Pancreas (tissue), 10 donors: ENCODE measurements at regions not wholly inside any gene's neighbourhood (a gene's known extent, or its start where the extent isn't known, plus 50 kb on each side); places are given as distances from the start of the nearest gene placed in this dataset.

ENCODE experiments used
- ATAC-seq, 4 donors: fragments of 200-7000 bp; cut with Tn5 transposase; one replicate each; pipeline versions ENCODE4 v1.8.0 to v1.9.1; 2020; ENCODE audit warnings: mild to moderate bottlenecking in 4 of 4, moderate library complexity in 4 of 4
- DNase-seq, 6 donors: peaks; one replicate each; pipeline ENCODE4 v3.0.0-alpha.2; 2020
- FAIRE-seq: peaks from 2 replicates; lab custom pipeline; 2012; peaks lifted over from hg19 to GRCh38; lab: Jason Lieb, UNC
- H3K27ac ChIP-seq, 4 donors: fragments of 200-600 bp; sonication (generic); 1 replicate in 3 of 4; 2 replicates in 1 of 4; pipeline versions ENCODE4 v1.5.0 to v1.8.0; 2020
- H3K27me3 ChIP-seq, 4 donors: fragments of 200-600 bp; one replicate each; pipeline ENCODE4 v1.8.0; 2021
- H3K36me3 ChIP-seq, 3 donors: fragments of 200-600 bp; sonication (generic) in 1 of 3; one replicate each; pipeline versions ENCODE4 v1.5.0 to v1.8.0; 2020 to 2021
- H3K4me1 ChIP-seq, 3 donors: fragments of 200-600 bp; one replicate each; pipeline ENCODE4 v1.8.0; 2021
- H3K4me3 ChIP-seq, 4 donors: fragments of 200-600 bp; sonication (generic) in 2 of 4; one replicate each; pipeline versions ENCODE4 v1.5.0 to v1.8.0; 2020 to 2021
- H3K9me3 ChIP-seq, 4 donors: fragments of 200-600 bp; one replicate each; pipeline ENCODE4 v1.8.0; 2021
- CTCF ChIP-seq, 4 donors: fragments of 200-600 bp; sonication (generic) in 3 of 4; IDR thresholded peaks; one replicate each; pipeline versions ENCODE4 v1.5.0 to v1.8.0; 2021; ENCODE audit warnings: antibody characterized with exemption in 4 of 4
- WGBS, 2 donors: extraction: QIAGEN DNeasy Blood & Tissue Kit; methylation state at CpG; one replicate each; pipeline ENCODE4 v1.1.7; 2013; 5-methylcytosine and 5-hydroxymethylcytosine counted together
- intact Hi-C, 3 donors: fragments of 100-400 bp; cut with DNase I; formaldehyde crosslinking; loops; one replicate each; pipeline versions ENCODE4 v1.11.1 to v1.14.2; 2022
- donor health status: healthy with polysubstance abuse.
- donor health status: DM: no; HTN: no; CAD: no; lungs with moderate emphysema.
- donor health status: DM: no; HTN: no; CAD: no.
- donor health status: control.
- donor health status: control.
- donor health status: Bipolar disorder and iron deficiency.
- donor health status: DM: yes; HTN: yes; CAD: no.
- donor health status: DM: no; HTN: no; CAD: no.
- donor health status: DM: no; HTN: no; CAD: no.
- donor health status: DM: yes; HTN: yes; CAD: no.

DNA sequence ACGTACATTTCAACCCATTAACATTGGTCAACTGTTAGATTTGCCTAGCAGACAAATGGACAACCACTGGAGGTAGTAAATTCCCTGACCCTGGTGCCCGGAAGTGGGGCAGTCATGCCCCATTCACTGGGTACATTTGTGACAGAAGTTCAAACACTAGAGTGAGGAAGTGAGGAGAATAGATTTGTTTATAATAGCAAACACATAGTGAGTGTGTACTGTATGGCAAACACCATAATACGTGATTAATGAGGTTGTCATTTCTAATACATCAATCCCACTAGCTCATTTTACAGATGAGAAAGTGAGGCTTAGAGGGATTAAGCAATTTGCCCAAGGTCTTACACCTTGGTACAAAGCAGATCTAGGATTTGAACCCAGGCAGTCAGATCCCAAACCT, 181.9 kb upstream of the MKLN1 start:
- H3K9me3 ChIP-seq, result no peaks in the 10 kb centered on the region

DNA sequence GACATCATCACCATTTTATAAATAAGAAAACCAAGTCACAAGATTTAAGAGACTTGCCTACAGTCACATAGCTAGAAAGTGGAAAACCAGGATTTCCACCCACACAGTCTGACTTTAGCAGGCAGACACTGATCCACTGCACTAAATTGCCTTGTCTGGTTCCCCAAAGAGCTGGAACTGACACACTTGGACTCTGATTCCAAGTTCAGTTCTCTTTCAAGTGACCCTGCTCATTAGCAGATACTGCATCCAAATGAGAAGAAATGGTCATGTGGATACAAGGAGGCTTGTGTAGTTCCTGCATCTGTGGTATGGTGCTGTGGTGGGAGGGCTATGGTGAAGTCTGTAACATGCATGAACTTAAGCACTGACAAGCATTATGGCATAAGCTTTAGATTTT, 180.1 kb upstream of the MKLN1 start:
- no peaks in the 10 kb centered on the region for H3K36me3 ChIP-seq
- no peak overlapping the region for H3K27ac ChIP-seq
- H3K27me3 ChIP-seq, result no peaks in the 10 kb centered on the region
- no peaks in the 10 kb centered on the region for H3K4me1 ChIP-seq
- H3K4me3 ChIP-seq, result no peak overlapping the region
- TF ChIP-seq CTCF (IDR thresholded peaks at IDR 0.05), result no peak
- intact Hi-C loops, result no loop called here
- DNase-seq (no peak), FAIRE-seq (no peak), ATAC-seq (no peak)
- no peaks in the 10 kb centered on the region for H3K9me3 ChIP-seq

More for the DNA sequence above, 181.9 kb upstream of the MKLN1 start:
- no peak for ATAC-seq
- intact Hi-C loops, result no loop called here
- no peak overlapping the region for H3K4me3 ChIP-seq
- H3K27ac ChIP-seq, result no peak overlapping the region
- no peak for TF ChIP-seq CTCF (IDR thresholded peaks at IDR 0.05)
- DNase-seq, result no peak
- H3K27me3 ChIP-seq, result no peaks in the 10 kb centered on the region
- H3K4me1 ChIP-seq, result no peaks in the 10 kb centered on the region
- H3K36me3 ChIP-seq, result no peaks in the 10 kb centered on the region
- 47 to 49% methylated on average over 3 of the region's 3 CpGs for WGBS, 2 donors
- no peak for FAIRE-seq

GRCh38 chr7:131148258-131148657, 179.4 kb upstream of the MKLN1 start:
- Histone ChIP-seq H3K4me1 (no peaks in the 10 kb centered on the region), H3K27me3 (no peaks in the 10 kb centered on the region), H3K36me3 (no peaks in the 10 kb centered on the region), H3K9me3 (no peaks in the 10 kb centered on the region), H3K4me3 (no peak overlapping the region), H3K27ac (no peak overlapping the region)
- no peak for FAIRE-seq
- no peak for DNase-seq
- intact Hi-C loops, result no loop called here
- ATAC-seq, result no peak
- no peak for TF ChIP-seq CTCF (IDR thresholded peaks at IDR 0.05)
- 92 to 94% methylated on average over 4 of the region's 4 CpGs for WGBS, 2 donors

GRCh38 chr7:131148708-131149428, 178.8 kb upstream of the MKLN1 start:
- no peak for FAIRE-seq
- ATAC-seq, result no peak
- intact Hi-C loops, result no loop called here
- Histone ChIP-seq H3K4me3 (no peak overlapping the region), H3K36me3 (no peaks in the 10 kb centered on the region), H3K27ac (no peak overlapping the region), H3K4me1 (no peaks in the 10 kb centered on the region), H3K27me3 (no peaks in the 10 kb centered on the region), H3K9me3 (no peaks in the 10 kb centered on the region)
- no peak for DNase-seq
- no peak for TF ChIP-seq CTCF (IDR thresholded peaks at IDR 0.05)
- WGBS, 2 donors, result 81 to 84% methylated on average over 10 of the region's 10 CpGs

- intact Hi-C loops, result no loop called here
Measured at GRCh38 chr7:131149429-131149773, 178.3 kb upstream of the MKLN1 start.

More at GRCh38 chr7:131149429-131149773, 178.3 kb upstream of the MKLN1 start:
- no peaks in the 10 kb centered on the region for H3K9me3 ChIP-seq
- no peaks in the 10 kb centered on the region for H3K36me3 ChIP-seq
- no peak for DNase-seq
- no peaks in the 10 kb centered on the region for H3K4me1 ChIP-seq
- H3K27ac ChIP-seq, result no peak overlapping the region
- ATAC-seq, result no peak
- no peaks in the 10 kb centered on the region for H3K27me3 ChIP-seq
- no peak for TF ChIP-seq CTCF (IDR thresholded peaks at IDR 0.05)
- no peak for FAIRE-seq
- H3K4me3 ChIP-seq, result no peak overlapping the region
